Anterior cingulate cortex (tissue), 58 donors: ENCODE measurements at regions not wholly inside any gene's neighbourhood (a gene's known extent, or its start where the extent isn't known, plus 50 kb on each side); places are given as distances from the start of the nearest gene placed in this dataset.
"Not testable (repeated sequence)": the region's sequence is repeated elsewhere in the genome, so short reads cannot be mapped to it uniquely, and the experiment has no call there.

ENCODE experiments used
- DNase-seq, 58 donors: peaks; one replicate each; lab custom pipeline; 2025; lab: John Stamatoyannopoulos, UW

GRCh38 chr7:63555226-63555994 is 443.2 kb upstream of the ZNF722 start:
- DNase-seq = not testable (repeated sequence)

GRCh38 chr7:63556223-63556622 is 442.4 kb upstream of the ZNF722 start:
- not testable (repeated sequence) for DNase-seq

DNA sequence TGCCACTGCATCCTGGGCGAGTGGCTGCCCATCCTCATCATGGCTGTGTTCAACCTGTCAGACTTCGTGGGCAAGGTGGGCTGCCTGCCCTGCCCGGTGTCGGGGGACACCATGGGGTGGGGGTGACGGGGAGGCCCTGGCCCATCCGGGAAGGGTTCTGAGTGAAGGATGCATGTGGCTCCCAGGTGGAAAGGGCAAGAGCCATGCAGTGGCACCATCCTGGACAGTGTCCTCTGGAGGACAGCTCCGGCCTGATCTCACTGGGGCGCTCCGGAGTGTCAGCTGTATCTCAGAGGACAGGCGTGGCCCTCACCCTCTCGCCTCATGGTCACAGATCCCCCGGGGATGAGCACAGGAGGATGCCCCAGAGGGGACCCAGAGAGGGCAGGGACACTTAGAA is 439.6 kb upstream of the ZNF722 start:
- DNase-seq = not testable (repeated sequence)

DNA sequence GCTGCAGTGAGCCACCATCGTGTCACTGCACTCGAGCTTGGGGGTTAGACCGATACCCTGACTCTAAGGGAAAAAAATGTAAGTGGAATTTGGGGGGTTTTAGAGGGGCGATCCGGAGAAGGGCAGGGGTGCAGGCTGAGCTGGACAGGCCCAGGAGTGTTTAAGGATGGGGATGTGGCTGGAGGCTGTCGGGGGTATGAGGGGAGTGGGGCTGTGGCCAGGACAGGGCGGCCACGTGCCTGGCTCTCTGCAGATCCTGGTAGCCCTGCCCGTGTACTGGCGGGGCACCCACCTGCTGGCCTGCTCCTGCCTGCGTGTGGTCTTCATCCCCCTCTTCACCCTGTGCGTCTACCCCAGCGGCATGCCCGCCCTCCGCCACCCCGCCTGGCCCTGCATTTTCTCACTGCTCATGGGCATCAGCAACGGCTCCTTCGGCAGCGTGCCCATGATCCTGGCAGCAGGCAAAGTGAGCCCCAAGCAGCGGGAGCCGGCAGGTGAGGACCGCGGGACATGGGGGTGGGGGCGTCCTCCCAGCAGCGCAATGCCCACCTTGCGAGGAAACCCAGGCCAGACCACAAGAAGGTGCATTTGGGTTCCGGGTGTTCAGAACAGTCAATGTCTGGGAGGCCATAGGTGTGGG is 438.7 kb upstream of the ZNF722 start:
- not testable (repeated sequence) for DNase-seq

DNA sequence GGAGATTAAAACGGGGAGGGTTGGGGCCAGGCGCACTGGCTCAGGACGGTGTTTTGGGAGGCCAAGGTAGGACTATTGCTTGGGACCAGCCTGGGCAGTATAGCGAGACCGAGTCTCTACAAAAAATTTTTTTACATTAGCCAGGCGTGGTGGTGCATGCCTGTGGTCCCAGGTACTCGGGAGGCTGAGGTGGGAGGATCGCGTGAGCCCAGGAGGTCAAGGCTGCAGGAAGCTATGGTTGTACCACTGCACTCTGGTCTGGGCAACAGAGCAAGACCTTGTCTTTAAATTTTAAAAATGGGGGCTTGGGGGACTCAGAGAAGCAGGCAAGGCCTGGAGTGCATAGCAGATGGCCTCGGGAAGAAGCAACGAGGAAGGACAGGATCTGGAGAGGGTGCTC is 436.7 kb upstream of the ZNF722 start:
- DNase-seq = not testable (repeated sequence)

DNA sequence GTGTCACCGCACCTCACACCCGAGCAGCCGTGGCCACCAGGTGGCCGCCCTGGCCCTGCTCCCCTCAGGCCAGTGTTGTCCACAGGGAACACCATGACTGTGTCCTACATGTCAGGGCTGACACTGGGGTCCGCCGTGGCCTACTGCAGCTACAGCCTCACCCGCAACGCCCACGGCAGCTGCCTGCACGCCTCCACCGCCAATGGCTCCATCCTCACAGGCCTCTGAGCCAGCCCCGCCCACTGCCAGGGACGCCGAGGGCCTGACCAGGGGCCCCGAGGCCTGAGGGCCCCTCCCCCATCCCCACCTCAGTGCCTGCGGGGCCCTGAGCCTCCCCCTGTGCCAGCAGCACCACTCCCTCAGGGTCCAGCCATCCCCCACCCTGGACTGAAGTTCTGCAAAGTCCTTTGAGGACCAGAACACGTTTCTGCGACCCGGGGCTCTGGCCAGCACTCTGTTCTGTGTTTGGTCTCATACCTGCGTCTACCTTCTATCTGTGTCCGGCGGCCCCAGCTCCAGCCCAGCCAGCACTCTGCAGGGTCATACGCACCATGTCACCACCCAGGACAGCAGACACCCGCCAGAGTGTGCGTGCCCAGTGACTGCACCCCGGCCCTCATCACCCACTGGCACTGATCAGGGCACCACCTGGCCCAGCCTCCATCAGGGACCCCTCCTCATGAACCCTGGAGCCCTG is 436.1 kb upstream of the ZNF722 start:
- not testable (repeated sequence) for DNase-seq

- DNase-seq = not testable (repeated sequence)
These were observed 435.3 kb upstream of the ZNF722 start for GRCh38 chr7:63563151-63563940.

DNA sequence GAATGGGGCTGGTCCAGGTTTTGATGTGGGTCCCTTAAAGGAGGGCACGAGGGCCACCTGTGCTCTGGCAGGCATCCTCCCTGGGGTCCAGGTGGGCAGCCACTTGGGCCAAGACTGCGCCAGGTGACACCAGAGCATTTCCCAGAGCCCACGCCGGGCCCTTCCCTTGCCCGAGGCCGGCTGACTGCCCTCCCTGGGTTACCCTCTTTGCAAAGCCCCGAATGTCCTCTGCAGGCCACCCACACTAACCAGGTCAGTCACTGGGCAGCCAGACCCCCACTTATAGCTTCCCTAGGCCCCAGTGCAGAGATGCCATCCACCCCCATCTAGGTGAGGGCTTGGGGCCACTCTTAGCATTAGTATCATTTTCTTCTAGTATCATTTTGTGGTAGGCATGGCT is 433.8 kb upstream of the ZNF722 start:
- not testable (repeated sequence) for DNase-seq

GRCh38 chr7:63566886-63567285 is 431.8 kb upstream of the ZNF722 start:
- DNase-seq = not testable (repeated sequence)

DNA sequence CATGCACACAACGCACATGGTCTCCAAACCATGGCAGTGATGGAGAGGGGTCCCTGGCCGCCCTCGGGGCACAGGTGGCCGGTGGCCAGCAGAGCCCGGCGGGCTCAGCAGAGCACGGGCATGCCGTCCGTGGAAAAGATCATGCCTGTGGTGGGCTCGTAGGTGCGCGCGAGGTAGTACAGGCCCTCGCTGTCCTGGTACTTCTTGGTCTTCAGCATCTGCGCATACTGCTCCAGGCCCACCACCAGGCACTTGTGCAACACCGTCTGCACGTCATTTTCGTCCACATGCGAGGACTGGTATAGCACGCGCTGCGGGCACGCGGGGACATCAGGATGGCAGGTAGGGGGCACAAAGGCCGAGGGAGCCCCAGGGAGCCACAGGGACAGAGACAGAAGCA is 431.0 kb upstream of the ZNF722 start:
- not testable (repeated sequence) for DNase-seq

GRCh38 chr7:63568571-63569313 is 429.9 kb upstream of the ZNF722 start:
- DNase-seq = not testable (repeated sequence)

DNA sequence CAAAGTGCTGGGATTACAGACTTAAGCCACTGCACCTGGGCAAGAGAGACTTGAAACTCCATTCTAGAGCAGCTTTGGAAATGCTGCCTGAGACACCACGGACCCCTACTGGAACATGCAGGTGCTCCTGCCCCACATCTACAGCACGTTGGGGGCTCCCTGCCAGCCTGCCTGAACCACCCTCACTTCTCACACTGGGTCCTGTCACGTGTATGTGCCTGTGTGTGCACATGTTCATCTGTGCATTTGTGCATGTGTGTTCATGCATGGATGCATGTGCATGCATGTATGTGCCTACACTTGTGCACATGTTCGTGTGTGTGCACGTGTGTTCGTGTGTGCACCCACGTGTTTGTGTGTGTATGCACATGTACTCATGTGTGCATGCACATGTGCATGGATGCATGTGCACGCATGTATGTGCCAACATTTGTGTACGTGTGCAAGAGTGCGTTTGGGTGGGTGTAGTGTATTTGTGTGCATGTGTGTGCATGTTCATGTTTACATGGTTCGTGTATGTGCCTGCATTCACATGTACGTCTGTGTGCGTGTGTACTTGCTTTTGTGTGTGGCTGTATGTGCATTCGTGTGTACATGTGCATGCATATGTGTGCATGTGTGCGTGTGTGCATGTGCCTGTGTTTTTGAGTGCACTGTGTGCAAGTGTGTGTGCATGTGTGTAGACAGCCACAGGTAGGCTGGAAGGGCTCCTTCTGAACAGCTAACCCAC is 428.1 kb upstream of the ZNF722 start:
- not testable (repeated sequence) for DNase-seq

DNA sequence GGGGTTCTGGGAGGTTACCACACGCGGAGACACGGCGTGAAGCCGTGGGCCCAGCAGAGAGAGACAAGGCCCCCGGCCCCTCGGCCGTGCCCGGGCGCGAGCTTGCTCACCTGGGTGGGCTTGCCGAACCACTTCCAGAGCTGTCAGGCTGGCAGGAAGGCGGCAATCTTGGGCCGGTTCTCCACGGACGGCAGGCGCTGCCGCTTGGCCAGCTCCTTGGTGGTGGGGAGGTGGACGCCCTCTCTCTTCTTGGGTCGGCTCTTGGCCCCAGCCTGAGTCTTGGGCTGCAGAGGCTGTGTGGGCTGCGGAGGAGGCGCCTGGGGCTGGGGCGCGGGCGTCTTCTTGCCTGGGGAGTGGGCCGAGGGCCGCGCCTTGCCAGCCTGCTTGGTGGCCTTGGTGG is 426.5 kb upstream of the ZNF722 start:
- DNase-seq = not testable (repeated sequence)

DNA sequence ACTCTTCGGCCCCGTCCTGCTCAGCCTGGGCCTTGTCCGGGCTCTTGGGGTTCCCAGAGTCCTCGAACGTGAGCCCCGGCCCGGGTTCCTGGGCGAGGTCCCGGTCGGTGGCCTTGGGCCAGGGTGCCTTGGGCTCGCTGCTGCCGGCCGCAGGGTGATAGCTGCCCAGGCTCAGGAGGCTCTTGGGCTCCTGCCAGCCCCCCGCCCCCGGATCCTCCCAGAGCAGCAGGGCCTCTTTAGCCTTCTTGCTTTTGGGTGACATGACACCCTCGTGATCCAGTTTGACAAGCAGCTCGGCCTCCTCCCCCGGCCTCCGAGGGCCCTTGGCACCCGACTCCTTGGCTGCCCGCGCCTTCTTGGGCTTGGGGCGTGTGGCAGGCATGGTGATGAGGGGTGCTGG is 425.7 kb upstream of the ZNF722 start:
- DNase-seq = peak in 1 of 58 donors; percentile 1

GRCh38 chr7:63573412-63573811 is 425.2 kb upstream of the ZNF722 start:
- not testable (repeated sequence) for DNase-seq

GRCh38 chr7:63576421-63576820 is 422.2 kb upstream of the ZNF722 start:
- DNase-seq = not testable (repeated sequence)

- not testable (repeated sequence) for DNase-seq
These were observed 421.6 kb upstream of the ZNF722 start for GRCh38 chr7:63577066-63577465.

GRCh38 chr7:63580045-63580444 is 418.6 kb upstream of the ZNF722 start:
- DNase-seq = not testable (repeated sequence)
